K562 (cell line): ENCODE measurements at regions not wholly inside any gene's neighbourhood (a gene's known extent, or its start where the extent isn't known, plus 50 kb on each side); places are given as distances from the start of the nearest gene placed in this dataset.

ENCODE experiments used
- CTCF ChIP-seq, 3 experiments: IDR thresholded peaks in 2 of 3; conservative IDR thresholded peaks in 1 of 3; 2 replicates each; pipeline ENCODE4 v1.5.1; 2011 to 2012; ENCODE audit warnings: low read length in 3 of 3, mild to moderate bottlenecking in 3 of 3, control low read depth in 2 of 3, improper control_type of control experiment in 1 of 3, inconsistent platforms in 1 of 3, low read depth in 1 of 3, mixed read lengths in 1 of 3, moderate library complexity in 1 of 3; ENCODE audit not compliant: insufficient read depth in 2 of 3
- CTCFL ChIP-seq: IDR thresholded peaks from 2 replicates; pipeline ENCODE4 v1.6.1; 2011; ENCODE audit warnings: borderline replicate concordance, low read depth, mild to moderate bottlenecking, moderate library complexity, low read length; ENCODE audit not compliant: insufficient read depth, poor library complexity, severe bottlenecking
- E2F6 ChIP-seq, 2 experiments: IDR thresholded peaks; 2 replicates each; pipeline ENCODE4 v1.6.1; 2011; ENCODE audit warnings: borderline replicate concordance in 1 of 2, control low read depth in 1 of 2, low read depth in 1 of 2, low read length in 1 of 2, mild to moderate bottlenecking in 1 of 2, mixed read lengths in 1 of 2, moderate library complexity in 1 of 2; ENCODE audit not compliant: insufficient read depth in 1 of 2, insufficient read length in 1 of 2, poor library complexity in 1 of 2, severe bottlenecking in 1 of 2; ENCODE audit errors: extremely low read depth in 1 of 2
- KLF16 ChIP-seq: IDR thresholded peaks from 2 replicates; pipeline ENCODE4 v1.6.1; 2016; ENCODE audit warnings: antibody characterized with exemption
- NFYB ChIP-seq: IDR thresholded peaks from 2 replicates; pipeline ENCODE4 v1.6.1; 2011; ENCODE audit warnings: mild to moderate bottlenecking, moderate library complexity; ENCODE audit not compliant: insufficient read length; ENCODE audit errors: extremely low read depth
- NR2C1 ChIP-seq, 2 experiments: fragments of 450-650 bp; IDR thresholded peaks; 2 replicates each; pipeline ENCODE4 v1.6.1; 2017; ENCODE audit warnings: mild to moderate bottlenecking in 2 of 2, antibody characterized with exemption in 1 of 2, inconsistent platforms in 1 of 2, missing compliant biosample characterization in 1 of 2, missing genetic modification characterization in 1 of 2
- NR3C1 ChIP-seq: sonication (generic); formaldehyde crosslinking; IDR thresholded peaks from 2 replicates; pipeline ENCODE4 v1.8.1; 2022; ENCODE audit warnings: missing genetic modification reagents
- PCBP1 ChIP-seq: fragments of 200-400 bp; formaldehyde crosslinking; IDR thresholded peaks from 2 replicates; pipeline ENCODE4 v1.6.1; 2018; ENCODE audit warnings: mild to moderate bottlenecking, low read depth, low read length; ENCODE audit not compliant: poor library complexity, severe bottlenecking
- THRB ChIP-seq: fragments of 450-650 bp; formaldehyde crosslinking; conservative IDR thresholded peaks from 2 replicates; pipeline ENCODE4 v1.4.0; 2022; ENCODE audit warnings: mild to moderate bottlenecking, missing genetic modification characterization
- ZNF212 ChIP-seq: fragments of 450-650 bp; formaldehyde crosslinking; IDR thresholded peaks from 2 replicates; pipeline ENCODE4 v1.4.0; 2020; ENCODE audit warnings: mild to moderate bottlenecking
- ZNF668 ChIP-seq: fragments of 250-450 bp; sonication (Bioruptor Pico); IDR thresholded peaks from 2 replicates; pipeline ENCODE4 v1.8.0; 2022; ENCODE audit warnings: mild to moderate bottlenecking, inconsistent platforms

GRCh38 chr2:89000235-89000634 is 308.8 kb downstream of the RPIA start:
- TF ChIP-seq THRB (CRISPR knock-in tag) (no peak), KLF16 (no peak), E2F6 (IDR thresholded peaks at IDR 0.05; ENCODE audit: borderline replicate concordance in 1 of 2, extremely low read depth in 1 of 2, insufficient read depth in 1 of 2, insufficient read length in 1 of 2, low read depth in 1 of 2, low read length in 1 of 2, poor library complexity in 1 of 2, severe bottlenecking in 1 of 2) (no peak), NFYB (no peak), ZNF212 (CRISPR knock-in tag) (no peak), NR2C1 (IDR thresholded peaks at IDR 0.05) (no peak), NR2C1 (tag; IDR thresholded peaks at IDR 0.05) (no peak), ZNF668 (no peak), PCBP1 (no peak), CTCF (IDR thresholded peaks at IDR 0.05 in 2 of 3, conservative IDR thresholded peaks at IDR 0.05 in 1 of 3; ENCODE audit: insufficient read depth in 2 of 3, low read depth in 1 of 3, low read length in 3 of 3) (no peak), CTCFL (no peak), NR3C1 (CRISPR knock-in tag) (no peak)
